GM12878 (cell line): ENCODE measurements at regions not wholly inside any gene's neighbourhood (a gene's known extent, or its start where the extent isn't known, plus 50 kb on each side); places are given as distances from the start of the nearest gene placed in this dataset.

Experiments used
- ATAC-seq: fragments of 200-7000 bp; cut with Tn5 transposase; 3 replicates; pipeline ENCODE4 v1.9.1; 2020; ENCODE audit warnings: mild to moderate bottlenecking, moderate library complexity
- BruUV-seq: library from RNA; stranded (reverse); fragments of 400-500 nt; replicated peaks from 2 replicates; lab custom pipeline; 2021; lab: Mats Ljungman, UMichigan
- CTCF ChIA-PET: fragments of 300-600 bp; sonication (Branson Sonifier 250); formaldehyde crosslinking; extraction: SDS; loops from one replicate; lab custom pipeline; 2021; ENCODE audit warnings: inconsistent platforms; lab: Yijun Ruan, JAX
- POLR2A ChIA-PET: fragments of 350-600 bp; formaldehyde crosslinking; extraction: SDS; loops from one replicate; lab custom pipeline; 2021; ENCODE audit warnings: inconsistent platforms; lab: Charles Lee
- RAD21 ChIA-PET: fragments of 300-600 bp; sonication (Branson Sonifier 250); formaldehyde crosslinking; loops from one replicate; lab custom pipeline; 2023; ENCODE audit warnings: antibody characterized with exemption; ENCODE audit not compliant: unreplicated experiment; lab: Charles Lee
- SMC1A ChIA-PET: fragments of 300-600 bp; sonication (Branson Sonifier 250); formaldehyde crosslinking; loops from one replicate; lab custom pipeline; 2023; ENCODE audit not compliant: unreplicated experiment, uncharacterized antibody; lab: Charles Lee
- DNase-seq: peaks from one replicate; pipeline ENCODE4 v3.0.0-alpha.2; 2011; ENCODE audit warnings: low read depth, low spot score
- FAIRE-seq: peaks from 3 replicates; lab custom pipeline; 2011; peaks lifted over from hg19 to GRCh38; lab: Jason Lieb, UNC
- H2AFZ ChIP-seq: 2 replicates; pipeline ENCODE4 v1.6.0; 2011; ENCODE audit warnings: low read depth, low read length, control low read depth; ENCODE audit not compliant: control insufficient read depth
- H3K27ac ChIP-seq: 2 replicates; pipeline ENCODE4 v1.5.1; 2011; ENCODE audit warnings: control low read depth; ENCODE audit not compliant: control insufficient read depth, insufficient read depth
- H3K27me3 ChIP-seq, 2 experiments: replicated peaks in 1 of 2; 2 replicates each; pipeline versions ENCODE4 v1.6.0 to v1.6.1; 2011; ENCODE audit warnings: low read length in 1 of 2; ENCODE audit not compliant: control insufficient read depth in 2 of 2, insufficient read depth in 2 of 2
- H3K36me3 ChIP-seq, 2 experiments: 2 replicates each; pipeline ENCODE4 v1.5.1; 2011; ENCODE audit warnings: low read length in 1 of 2; ENCODE audit not compliant: control insufficient read depth in 2 of 2, insufficient read depth in 2 of 2
- H3K4me1 ChIP-seq: 2 replicates; pipeline ENCODE4 v1.6.1; 2011; ENCODE audit warnings: mild to moderate bottlenecking, low read length, moderate library complexity, mixed read lengths; ENCODE audit not compliant: control insufficient read depth, insufficient read depth
- H3K4me2 ChIP-seq: 2 replicates; pipeline ENCODE4 v1.6.0; 2011; ENCODE audit warnings: control low read depth; ENCODE audit not compliant: control insufficient read depth, insufficient read depth
- H3K4me3 ChIP-seq: fragments of 200-600 bp; sonication (generic); 2 replicates; pipeline ENCODE4 v1.5.1; 2016
- H3K79me2 ChIP-seq: 2 replicates; pipeline ENCODE4 v1.6.0; 2011; ENCODE audit warnings: low read length; ENCODE audit not compliant: control insufficient read depth, insufficient read depth
- H3K9ac ChIP-seq: 2 replicates; pipeline ENCODE4 v1.8.0; 2011; ENCODE audit warnings: low read length, control low read depth, mixed read lengths; ENCODE audit not compliant: control insufficient read depth, insufficient read depth
- H3K9me3 ChIP-seq: replicated peaks from 3 replicates; pipeline ENCODE4 v1.5.1; 2011; ENCODE audit warnings: mild to moderate bottlenecking, low read length; ENCODE audit not compliant: control insufficient read depth, insufficient read depth
- H4K20me1 ChIP-seq: 2 replicates; pipeline ENCODE4 v1.6.0; 2011; ENCODE audit not compliant: control insufficient read depth, insufficient read depth
- EP300 ChIP-seq, 2 experiments: fragments of 150-350 bp in 1 of 2; IDR thresholded peaks; 2 replicates each; pipeline ENCODE4 v1.6.1; 2011 to 2012; ENCODE audit warnings: low read depth in 2 of 2, low read length in 2 of 2, borderline replicate concordance in 1 of 2, improper control_type of control experiment in 1 of 2, inconsistent platforms in 1 of 2; ENCODE audit not compliant: control insufficient read depth in 1 of 2
- HDAC6 ChIP-seq: fragments of 200-600 bp; sonication (generic); IDR thresholded peaks from one replicate; pipeline ENCODE4 v1.8.0; 2017; ENCODE audit warnings: antibody characterized with exemption; ENCODE audit not compliant: unreplicated experiment
- IKZF1 ChIP-seq: fragments of 450-650 bp; conservative IDR thresholded peaks from 2 replicates; pipeline ENCODE4 v1.6.1; 2017; ENCODE audit warnings: antibody characterized with exemption, mild to moderate bottlenecking
- IKZF2 ChIP-seq, 2 experiments: fragments of 450-650 bp; IDR thresholded peaks; 2 replicates each; pipeline ENCODE4 v1.6.1; 2017; ENCODE audit warnings: mild to moderate bottlenecking in 2 of 2, moderate library complexity in 2 of 2
- LARP7 ChIP-seq: fragments of 450-650 bp; IDR thresholded peaks from 2 replicates; pipeline ENCODE4 v1.6.1; 2017; ENCODE audit warnings: mild to moderate bottlenecking
- NFIC ChIP-seq: IDR thresholded peaks from 2 replicates; pipeline ENCODE4 v1.6.1; 2012; ENCODE audit warnings: low read depth, mild to moderate bottlenecking, inconsistent platforms, low read length, moderate library complexity
- TCF12 ChIP-seq: IDR thresholded peaks from 2 replicates; pipeline ENCODE4 v1.6.1; 2011; ENCODE audit warnings: low read depth, mild to moderate bottlenecking, low read length
- TCF7 ChIP-seq: IDR thresholded peaks from 2 replicates; pipeline ENCODE4 v1.6.1; 2014; ENCODE audit warnings: antibody characterized with exemption, borderline replicate concordance
- YBX1 ChIP-seq: fragments of 450-650 bp; IDR thresholded peaks from 2 replicates; pipeline ENCODE4 v1.6.1; 2016; ENCODE audit warnings: antibody characterized with exemption
- WGBS: methylation state at CpG from one replicate; pipeline ENCODE4 v1.1.6; 2016; ENCODE audit warnings: low lambda C conversion rate; ENCODE audit not compliant: insufficient replicate concordance, insufficient coverage; ENCODE audit errors: missing lambda C conversion rate; 5-methylcytosine and 5-hydroxymethylcytosine counted together
- in situ Hi-C: fragments of 300-500 bp; cut with MboI; formaldehyde crosslinking; loops from 9 replicates; pipeline ENCODE4 v1.14.3; 2018; ENCODE audit warnings: mixed read lengths
- intact Hi-C: fragments of 100-400 bp; cut with micrococcal nuclease; formaldehyde crosslinking; loops from one replicate; pipeline ENCODE4 v1.14.2; 2022; ENCODE audit not compliant: unreplicated experiment
- TF ChIP-seq, protein P1 (sequence below): fragments of 450-650 bp; IDR thresholded peaks from 2 replicates; pipeline ENCODE4 v1.6.1; 2018; ENCODE audit warnings: borderline replicate concordance, mild to moderate bottlenecking; ENCODE audit not compliant: partially characterized antibody
- TF ChIP-seq, protein P2 (sequence below): fragments of 450-650 bp; IDR thresholded peaks from 2 replicates; pipeline ENCODE4 v1.6.1; 2016; ENCODE audit warnings: mild to moderate bottlenecking
- TF ChIP-seq, protein P3 (sequence below): fragments of 450-650 bp; IDR thresholded peaks from 2 replicates; pipeline ENCODE4 v1.6.1; 2016; ENCODE audit warnings: mild to moderate bottlenecking

DNA sequence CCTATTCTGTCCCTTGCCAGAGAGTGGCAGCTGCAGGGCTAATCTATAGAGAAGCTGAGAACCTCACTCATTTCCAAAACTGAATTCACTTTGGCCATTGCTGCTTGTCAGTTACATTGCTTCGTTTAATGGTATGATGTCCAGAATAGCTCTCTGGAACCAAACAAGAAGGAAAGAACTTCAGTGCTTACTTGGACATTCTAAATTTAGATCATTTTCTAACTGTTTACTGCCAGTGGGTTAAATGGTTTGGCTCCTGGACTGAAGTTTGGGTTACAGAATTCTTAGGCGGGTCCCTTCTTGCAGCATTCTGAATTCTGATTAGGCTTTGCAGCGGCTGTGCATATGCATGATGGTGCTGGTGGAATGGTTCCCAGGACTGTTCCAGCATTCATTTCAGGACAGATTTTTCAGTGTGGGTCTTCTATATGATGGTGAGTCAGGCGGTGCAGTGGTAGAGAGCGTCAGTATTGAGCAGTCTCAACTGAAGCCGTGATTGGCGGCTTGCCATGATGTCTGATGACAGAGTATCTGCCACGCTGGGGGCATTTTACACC lies 148.7 kb downstream of the DYRK2 start:
- ChIA-PET SMC1A (no interaction called here), RAD21 (no interaction called here), POLR2A (no interaction called here), CTCF (no interaction called here)
- TF ChIP-seq EP300 (IDR thresholded peaks at IDR 0.05; ENCODE audit: borderline replicate concordance in 1 of 2, control insufficient read depth in 1 of 2, low read depth in 2 of 2, low read length in 2 of 2) (no peak), YBX1 (no peak), IKZF1 (no peak), HDAC6 (no peak), TCF7 (no peak)
- H3K9me3 ChIP-seq = peaks cover 1% of the 10 kb centered on the region; the same call in 1 of the 3 replicates
- no peaks in the 10 kb centered on the region for H3K4me1 ChIP-seq
- ATAC-seq (no peak), DNase-seq (no peak), FAIRE-seq (no peak)
- no peak overlapping the region for H2AFZ ChIP-seq
- H3K27me3 ChIP-seq = no peaks in the 10 kb centered on the region
- no peak overlapping the region for H3K27ac ChIP-seq
- no peaks in the 10 kb centered on the region for H4K20me1 ChIP-seq
- no peak overlapping the region for H3K9ac ChIP-seq
- H3K4me2 ChIP-seq = no peak overlapping the region
- H3K4me3 ChIP-seq = no peak overlapping the region
- intact Hi-C loops (no loop called here), in situ Hi-C loops (no loop called here)
- BruUV-seq = no TSS peak
- no peaks in the 10 kb centered on the region for H3K36me3 ChIP-seq
- no peaks in the 10 kb centered on the region for H3K79me2 ChIP-seq
- WGBS = 89% methylated on average over 8 of the region's 8 CpGs

DNA sequence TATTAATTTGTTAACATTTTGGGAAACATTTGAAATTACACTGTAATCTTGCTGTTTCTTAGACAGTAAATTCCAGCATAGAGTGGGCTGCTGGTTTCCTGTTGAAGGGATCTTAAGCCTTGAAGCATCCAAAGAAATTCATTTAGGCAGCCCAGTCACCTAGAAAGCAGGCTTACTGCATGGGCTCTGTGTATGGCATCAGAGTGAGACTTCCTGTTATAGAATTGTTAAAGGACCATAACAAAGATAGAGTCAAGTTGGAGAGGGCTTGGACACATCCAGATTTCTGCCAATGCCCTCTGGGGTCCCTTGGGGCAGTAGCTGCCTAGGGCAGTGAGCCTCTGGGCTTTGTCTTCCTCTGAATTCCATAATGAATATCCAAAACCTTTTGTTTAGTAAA lies 149.2 kb downstream of the DYRK2 start:
- CTCF ChIA-PET = no interaction called here
- no peaks in the 10 kb centered on the region for H3K9me3 ChIP-seq
- BruUV-seq = no TSS peak
- no peaks in the 10 kb centered on the region for H3K36me3 ChIP-seq
- FAIRE-seq = no peak
- H2AFZ ChIP-seq = no peak overlapping the region
- no peaks in the 10 kb centered on the region for H3K79me2 ChIP-seq
- POLR2A ChIA-PET = no interaction called here
- no peak for DNase-seq
- RAD21 ChIA-PET = no interaction called here
- intact Hi-C loops (no loop called here), in situ Hi-C loops (no loop called here)
- SMC1A ChIA-PET = no interaction called here
- H4K20me1 ChIP-seq = no peaks in the 10 kb centered on the region
- H3K9ac ChIP-seq = no peak overlapping the region
- no peaks in the 10 kb centered on the region for H3K27me3 ChIP-seq
- no peaks in the 10 kb centered on the region for H3K4me1 ChIP-seq
- no peak overlapping the region for H3K27ac ChIP-seq
- H3K4me2 ChIP-seq = no peak overlapping the region
- no peak overlapping the region for H3K4me3 ChIP-seq
- no peak for ATAC-seq
- TF ChIP-seq, protein P1, sequence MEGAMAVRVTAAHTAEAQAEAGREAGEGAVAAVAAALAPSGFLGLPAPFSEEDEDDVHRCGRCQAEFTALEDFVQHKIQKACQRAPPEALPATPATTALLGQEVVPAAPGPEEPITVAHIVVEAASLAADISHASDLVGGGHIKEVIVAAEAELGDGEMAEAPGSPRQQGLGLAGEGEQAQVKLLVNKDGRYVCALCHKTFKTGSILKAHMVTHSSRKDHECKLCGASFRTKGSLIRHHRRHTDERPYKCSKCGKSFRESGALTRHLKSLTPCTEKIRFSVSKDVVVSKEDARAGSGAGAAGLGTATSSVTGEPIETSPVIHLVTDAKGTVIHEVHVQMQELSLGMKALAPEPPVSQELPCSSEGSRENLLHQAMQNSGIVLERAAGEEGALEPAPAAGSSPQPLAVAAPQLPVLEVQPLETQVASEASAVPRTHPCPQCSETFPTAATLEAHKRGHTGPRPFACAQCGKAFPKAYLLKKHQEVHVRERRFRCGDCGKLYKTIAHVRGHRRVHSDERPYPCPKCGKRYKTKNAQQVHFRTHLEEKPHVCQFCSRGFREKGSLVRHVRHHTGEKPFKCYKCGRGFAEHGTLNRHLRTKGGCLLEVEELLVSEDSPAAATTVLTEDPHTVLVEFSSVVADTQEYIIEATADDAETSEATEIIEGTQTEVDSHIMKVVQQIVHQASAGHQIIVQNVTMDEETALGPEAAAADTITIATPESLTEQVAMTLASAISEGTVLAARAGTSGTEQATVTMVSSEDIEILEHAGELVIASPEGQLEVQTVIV = no peak
- no peak for TF ChIP-seq LARP7
- TF ChIP-seq IKZF2 (IDR thresholded peaks at IDR 0.05) = no peak
- no peak for TF ChIP-seq YBX1
- no peak for TF ChIP-seq NFIC
- TF ChIP-seq, protein P2, sequence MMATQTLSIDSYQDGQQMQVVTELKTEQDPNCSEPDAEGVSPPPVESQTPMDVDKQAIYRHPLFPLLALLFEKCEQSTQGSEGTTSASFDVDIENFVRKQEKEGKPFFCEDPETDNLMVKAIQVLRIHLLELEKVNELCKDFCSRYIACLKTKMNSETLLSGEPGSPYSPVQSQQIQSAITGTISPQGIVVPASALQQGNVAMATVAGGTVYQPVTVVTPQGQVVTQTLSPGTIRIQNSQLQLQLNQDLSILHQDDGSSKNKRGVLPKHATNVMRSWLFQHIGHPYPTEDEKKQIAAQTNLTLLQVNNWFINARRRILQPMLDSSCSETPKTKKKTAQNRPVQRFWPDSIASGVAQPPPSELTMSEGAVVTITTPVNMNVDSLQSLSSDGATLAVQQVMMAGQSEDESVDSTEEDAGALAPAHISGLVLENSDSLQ = no peak
- TF ChIP-seq TCF12 = no peak
- TF ChIP-seq, protein P3, sequence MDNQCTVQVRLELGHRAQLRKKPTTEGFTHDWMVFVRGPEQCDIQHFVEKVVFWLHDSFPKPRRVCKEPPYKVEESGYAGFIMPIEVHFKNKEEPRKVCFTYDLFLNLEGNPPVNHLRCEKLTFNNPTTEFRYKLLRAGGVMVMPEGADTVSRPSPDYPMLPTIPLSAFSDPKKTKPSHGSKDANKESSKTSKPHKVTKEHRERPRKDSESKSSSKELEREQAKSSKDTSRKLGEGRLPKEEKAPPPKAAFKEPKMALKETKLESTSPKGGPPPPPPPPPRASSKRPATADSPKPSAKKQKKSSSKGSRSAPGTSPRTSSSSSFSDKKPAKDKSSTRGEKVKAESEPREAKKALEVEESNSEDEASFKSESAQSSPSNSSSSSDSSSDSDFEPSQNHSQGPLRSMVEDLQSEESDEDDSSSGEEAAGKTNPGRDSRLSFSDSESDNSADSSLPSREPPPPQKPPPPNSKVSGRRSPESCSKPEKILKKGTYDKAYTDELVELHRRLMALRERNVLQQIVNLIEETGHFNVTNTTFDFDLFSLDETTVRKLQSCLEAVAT = no peak
